ENCODE measurements at regions not wholly inside any gene's neighbourhood (a gene's known extent, or its start where the extent isn't known, plus 50 kb on each side); places are given as distances from the start of the nearest gene placed in this dataset.

DNA sequence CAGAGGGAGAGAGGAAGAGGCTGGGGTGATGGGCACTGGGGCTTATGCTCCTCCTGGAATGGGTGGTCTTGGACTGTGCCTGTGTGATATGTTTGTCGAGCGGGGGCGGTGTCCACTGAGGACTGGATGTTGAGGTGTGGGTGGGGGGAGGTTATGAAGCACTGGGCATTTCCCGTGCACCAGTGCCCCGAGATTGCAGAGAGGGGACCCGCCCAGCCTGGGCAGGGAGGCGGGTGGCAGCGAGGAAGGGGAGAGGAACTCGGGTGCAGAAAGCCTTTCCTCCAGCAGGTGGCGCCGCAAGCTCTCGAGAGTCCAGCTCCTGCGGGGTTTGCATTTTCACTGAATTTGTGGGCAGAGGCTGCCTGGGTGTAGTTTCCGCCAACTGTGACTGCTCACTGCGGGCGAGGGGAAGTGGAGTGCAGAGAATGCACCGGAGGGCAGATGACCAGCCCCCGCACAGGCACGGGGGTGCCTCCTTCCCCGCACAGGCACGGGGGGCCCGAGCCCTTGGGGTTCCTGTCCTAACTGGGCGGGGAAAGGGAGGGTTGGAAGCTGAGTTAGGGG lies 190.6 kb downstream of the SEC14L1 start (continued):
- TF ChIP-seq SMAD1 (IDR thresholded peaks at IDR 0.05; ENCODE audit: low read depth, low read length, partially characterized antibody) (no peak), RB1 (IDR thresholded peaks at IDR 0.05; ENCODE audit: low read depth) (peak; percentile 52; the same call in 1 of the 2 replicates), PHF21A (IDR thresholded peaks at IDR 0.05; ENCODE audit: borderline replicate concordance, low read depth) (no peak), STAG1 (CRISPR knock-in tag; IDR thresholded peaks at IDR 0.05; ENCODE audit: borderline replicate concordance) (peak; percentile 67; the same call in 1 of the 2 replicates), ZKSCAN1 (IDR thresholded peaks at IDR 0.05; ENCODE audit: low read depth, low read length) (no peak), ZNF23 (CRISPR knock-in tag; IDR thresholded peaks at IDR 0.05) (no peak), RAD21 (CRISPR knock-in tag; conservative IDR thresholded peaks at IDR 0.05 in 1 of 2, IDR thresholded peaks at IDR 0.05 in 1 of 2) (peak; percentile 93 to 95), CC2D1A (IDR thresholded peaks at IDR 0.05) (peak; percentile 91), TARDBP (IDR thresholded peaks at IDR 0.05) (no peak), ZNF212 (CRISPR knock-in tag; IDR thresholded peaks at IDR 0.05) (no peak), CTBP1 (IDR thresholded peaks at IDR 0.05; ENCODE audit: borderline replicate concordance) (peak; percentile 42; the same call in 1 of the 2 replicates), ZNF584 (CRISPR knock-in tag; IDR thresholded peaks at IDR 0.05; ENCODE audit: low read depth) (no peak), PRPF4 (IDR thresholded peaks at IDR 0.05; ENCODE audit: insufficient read depth, low read depth, low read length, poor library complexity, severe bottlenecking) (no peak), TEAD4 (IDR thresholded peaks at IDR 0.05; ENCODE audit: low read length) (no peak), TEAD4 (CRISPR knock-in tag; IDR thresholded peaks at IDR 0.05; ENCODE audit: borderline replicate concordance) (no peak), ZNF644 (tag; IDR thresholded peaks at IDR 0.05; ENCODE audit: low read depth) (no peak), DDX20 (tag; IDR thresholded peaks at IDR 0.05; ENCODE audit: low read depth) (no peak), ZNF124 (CRISPR knock-in tag; IDR thresholded peaks at IDR 0.05) (no peak), RFX1 (IDR thresholded peaks at IDR 0.05) (no peak), SPI1 (IDR thresholded peaks at IDR 0.05; ENCODE audit: borderline replicate concordance, low read depth, low read length) (peak; percentile 32; the same call in 1 of the 2 replicates), MAZ (CRISPR knock-in tag; conservative IDR thresholded peaks at IDR 0.05 in 1 of 2, IDR thresholded peaks at IDR 0.05 in 1 of 2) (peak in 1 of 2 experiments; percentile 74; a peak in 3 of 4 replicates), NFE2 (IDR thresholded peaks at IDR 0.05; ENCODE audit: low read depth) (0 out of 2 replicates have a peak, but pooled peaks have one; percentile 17), NFIC (IDR thresholded peaks at IDR 0.05) (no peak), GABPB1 (CRISPR knock-in tag; IDR thresholded peaks at IDR 0.05) (no peak), ZFP36 (IDR thresholded peaks at IDR 0.05; ENCODE audit: low read depth, low read length, partially characterized antibody) (peak; percentile 33), ZNF175 (CRISPR knock-in tag; IDR thresholded peaks at IDR 0.05; ENCODE audit: low read depth) (no peak)
- TF ChIP-seq, protein P1, sequence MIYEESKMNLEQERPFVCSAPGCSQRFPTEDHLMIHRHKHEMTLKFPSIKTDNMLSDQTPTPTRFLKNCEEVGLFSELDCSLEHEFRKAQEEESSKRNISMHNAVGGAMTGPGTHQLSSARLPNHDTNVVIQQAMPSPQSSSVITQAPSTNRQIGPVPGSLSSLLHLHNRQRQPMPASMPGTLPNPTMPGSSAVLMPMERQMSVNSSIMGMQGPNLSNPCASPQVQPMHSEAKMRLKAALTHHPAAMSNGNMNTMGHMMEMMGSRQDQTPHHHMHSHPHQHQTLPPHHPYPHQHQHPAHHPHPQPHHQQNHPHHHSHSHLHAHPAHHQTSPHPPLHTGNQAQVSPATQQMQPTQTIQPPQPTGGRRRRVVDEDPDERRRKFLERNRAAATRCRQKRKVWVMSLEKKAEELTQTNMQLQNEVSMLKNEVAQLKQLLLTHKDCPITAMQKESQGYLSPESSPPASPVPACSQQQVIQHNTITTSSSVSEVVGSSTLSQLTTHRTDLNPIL (CRISPR knock-in tag; IDR thresholded peaks at IDR 0.05): no peak
- TF ChIP-seq, protein P2, sequence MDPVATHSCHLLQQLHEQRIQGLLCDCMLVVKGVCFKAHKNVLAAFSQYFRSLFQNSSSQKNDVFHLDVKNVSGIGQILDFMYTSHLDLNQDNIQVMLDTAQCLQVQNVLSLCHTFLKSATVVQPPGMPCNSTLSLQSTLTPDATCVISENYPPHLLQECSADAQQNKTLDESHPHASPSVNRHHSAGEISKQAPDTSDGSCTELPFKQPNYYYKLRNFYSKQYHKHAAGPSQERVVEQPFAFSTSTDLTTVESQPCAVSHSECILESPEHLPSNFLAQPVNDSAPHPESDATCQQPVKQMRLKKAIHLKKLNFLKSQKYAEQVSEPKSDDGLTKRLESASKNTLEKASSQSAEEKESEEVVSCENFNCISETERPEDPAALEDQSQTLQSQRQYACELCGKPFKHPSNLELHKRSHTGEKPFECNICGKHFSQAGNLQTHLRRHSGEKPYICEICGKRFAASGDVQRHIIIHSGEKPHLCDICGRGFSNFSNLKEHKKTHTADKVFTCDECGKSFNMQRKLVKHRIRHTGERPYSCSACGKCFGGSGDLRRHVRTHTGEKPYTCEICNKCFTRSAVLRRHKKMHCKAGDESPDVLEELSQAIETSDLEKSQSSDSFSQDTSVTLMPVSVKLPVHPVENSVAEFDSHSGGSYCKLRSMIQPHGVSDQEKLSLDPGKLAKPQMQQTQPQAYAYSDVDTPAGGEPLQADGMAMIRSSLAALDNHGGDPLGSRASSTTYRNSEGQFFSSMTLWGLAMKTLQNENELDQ (CRISPR knock-in tag; IDR thresholded peaks at IDR 0.05; ENCODE audit: borderline replicate concordance): no peak
